ENCODE measurements at regions not wholly inside any gene's neighbourhood (a gene's known extent, or its start where the extent isn't known, plus 50 kb on each side); places are given as distances from the start of the nearest gene placed in this dataset.

GRCh38 chr12:13635709-13636108 lies 345.7 kb downstream of the GRIN2B start (continued):
- TF ChIP-seq ZBTB33 (IDR thresholded peaks at IDR 0.05) (no peak), RAD21 (IDR thresholded peaks at IDR 0.05) (no peak)

GRCh38 chr12:13631873-13632272 lies 349.5 kb downstream of the GRIN2B start:
- Histone ChIP-seq H3K36me3 (ENCODE audit: control insufficient read depth in 4 of 4, insufficient read depth in 3 of 4, low read depth in 1 of 4, low read length in 3 of 4) (no peaks in the 10 kb centered on the region), H3K27me3 (ENCODE audit: control insufficient read depth in 4 of 4, insufficient read depth in 4 of 4, low read length in 3 of 4) (no peaks in the 10 kb centered on the region), H3K27ac (ENCODE audit: low read depth in 1 of 2, low read length in 2 of 2) (no peak overlapping the region), H3K4me3 (ENCODE audit: low read depth in 1 of 3, low read length in 3 of 3) (no peak overlapping the region), H3K9me3 (ENCODE audit: control insufficient read depth in 4 of 4, low read length in 3 of 4) (no peaks in the 10 kb centered on the region), H3K9ac (ENCODE audit: low read depth in 1 of 2, low read length in 2 of 2) (no peak overlapping the region), H3K4me1 (ENCODE audit: control insufficient read depth in 4 of 4, insufficient read depth in 4 of 4, low read length in 3 of 4) (no peaks in the 10 kb centered on the region)
- TF ChIP-seq YY1 (IDR thresholded peaks at IDR 0.05) (no peak), GABPA (IDR thresholded peaks at IDR 0.05 in 1 of 2, conservative IDR thresholded peaks at IDR 0.05 in 1 of 2) (no peak), NR2F2 (IDR thresholded peaks at IDR 0.05) (no peak), SP1 (IDR thresholded peaks at IDR 0.05) (no peak), MAX (IDR thresholded peaks at IDR 0.05) (no peak), CTCF (IDR thresholded peaks at IDR 0.05; ENCODE audit: low read depth, low read length, missing input control) (no peak), RXRA (IDR thresholded peaks at IDR 0.05) (no peak), EGR1 (IDR thresholded peaks at IDR 0.05; ENCODE audit: low read depth in 2 of 2) (no peak), RAD21 (IDR thresholded peaks at IDR 0.05) (no peak), TAF1 (conservative IDR thresholded peaks at IDR 0.05) (no peak)
- WGBS: 90% methylated on average over 2 of the region's 2 CpGs
- no peak for DNase-seq (ENCODE audit: low spot score)

GRCh38 chr12:13630354-13630753 lies 351.0 kb downstream of the GRIN2B start:
- no peaks in the 10 kb centered on the region for H3K36me3 ChIP-seq (ENCODE audit: control insufficient read depth in 4 of 4, insufficient read depth in 3 of 4, low read depth in 1 of 4, low read length in 3 of 4)
- no peak overlapping the region for H3K4me3 ChIP-seq (ENCODE audit: low read depth in 1 of 3, low read length in 3 of 3)
- H3K9ac ChIP-seq (ENCODE audit: low read depth in 1 of 2, low read length in 2 of 2): no peak overlapping the region
- H3K4me1 ChIP-seq (ENCODE audit: control insufficient read depth in 4 of 4, insufficient read depth in 4 of 4, low read length in 3 of 4): no peaks in the 10 kb centered on the region
- DNase-seq (ENCODE audit: low spot score): no peak
- 90% methylated on average over 3 of the region's 3 CpGs for WGBS
- no peak for TF ChIP-seq FOXA1 (IDR thresholded peaks at IDR 0.05)
- TF ChIP-seq YY1 (IDR thresholded peaks at IDR 0.05): no peak
- TF ChIP-seq EGR1 (IDR thresholded peaks at IDR 0.05; ENCODE audit: low read depth in 2 of 2): no peak
- TF ChIP-seq ZBTB33 (IDR thresholded peaks at IDR 0.05): no peak
- TF ChIP-seq RXRA (IDR thresholded peaks at IDR 0.05): no peak
- TF ChIP-seq HNF4A (conservative IDR thresholded peaks at IDR 0.05): no peak
- TF ChIP-seq JUND (IDR thresholded peaks at IDR 0.05): no peak
- no peaks in the 10 kb centered on the region for H3K9me3 ChIP-seq (ENCODE audit: control insufficient read depth in 4 of 4, low read length in 3 of 4)
- H3K27me3 ChIP-seq (ENCODE audit: control insufficient read depth in 4 of 4, insufficient read depth in 4 of 4, low read length in 3 of 4): no peaks in the 10 kb centered on the region
- H3K27ac ChIP-seq (ENCODE audit: low read depth in 1 of 2, low read length in 2 of 2): no peak overlapping the region

All from liver (tissue), 8 donors.